ENCODE measurements at regions not wholly inside any gene's neighbourhood (a gene's known extent, or its start where the extent isn't known, plus 50 kb on each side); places are given as distances from the start of the nearest gene placed in this dataset.

- no peak overlapping the region for H3K4me3 ChIP-seq (ENCODE audit: low read depth, low read length)
- H3K9me3 ChIP-seq (ENCODE audit: severe bottlenecking): no peaks in the 10 kb centered on the region
- DNase-seq: no peak
- no peaks in the 10 kb centered on the region for H3K27me3 ChIP-seq (ENCODE audit: insufficient read depth, low read depth, severe bottlenecking)
- H3K27ac ChIP-seq: no peak overlapping the region
- H3K36me3 ChIP-seq: no peaks in the 10 kb centered on the region
- no peak for TF ChIP-seq CTCF (IDR thresholded peaks at IDR 0.05; ENCODE audit: low read depth, low read length)
Observed at GRCh38 chr12:107545737-107546353, 139.8 kb upstream of the PWP1 start.

GRCh38 chr12:107547389-107547788, 138.2 kb upstream of the PWP1 start:
- no peaks in the 10 kb centered on the region for H3K36me3 ChIP-seq
- H3K4me3 ChIP-seq (ENCODE audit: low read depth, low read length): no peak overlapping the region
- H3K27ac ChIP-seq: no peak overlapping the region
- DNase-seq: no peak
- H3K27me3 ChIP-seq (ENCODE audit: insufficient read depth, low read depth, severe bottlenecking): no peaks in the 10 kb centered on the region
- H3K9me3 ChIP-seq (ENCODE audit: severe bottlenecking): no peaks in the 10 kb centered on the region
- TF ChIP-seq CTCF (IDR thresholded peaks at IDR 0.05; ENCODE audit: low read depth, low read length): no peak

- H3K27me3 ChIP-seq (ENCODE audit: insufficient read depth, low read depth, severe bottlenecking): no peaks in the 10 kb centered on the region
- DNase-seq: no peak
- no peak overlapping the region for H3K4me3 ChIP-seq (ENCODE audit: low read depth, low read length)
- H3K36me3 ChIP-seq: no peaks in the 10 kb centered on the region
- no peak for TF ChIP-seq CTCF (IDR thresholded peaks at IDR 0.05; ENCODE audit: low read depth, low read length)
- H3K9me3 ChIP-seq (ENCODE audit: severe bottlenecking): no peaks in the 10 kb centered on the region
- no peak overlapping the region for H3K27ac ChIP-seq
Observed at GRCh38 chr12:107549651-107550480, 135.7 kb upstream of the PWP1 start.

- Histone ChIP-seq H3K9me3 (ENCODE audit: severe bottlenecking) (no peaks in the 10 kb centered on the region), H3K36me3 (no peaks in the 10 kb centered on the region), H3K4me3 (ENCODE audit: low read depth, low read length) (no peak overlapping the region), H3K27me3 (ENCODE audit: insufficient read depth, low read depth, severe bottlenecking) (no peaks in the 10 kb centered on the region), H3K27ac (no peak overlapping the region)
- no peak for TF ChIP-seq CTCF (IDR thresholded peaks at IDR 0.05; ENCODE audit: low read depth, low read length)
- no peak for DNase-seq
Observed at GRCh38 chr12:107551434-107551833, 134.2 kb upstream of the PWP1 start.

GRCh38 chr12:107552263-107552662, 133.3 kb upstream of the PWP1 start:
- DNase-seq: no peak
- no peak overlapping the region for H3K27ac ChIP-seq

More at GRCh38 chr12:107552263-107552662, 133.3 kb upstream of the PWP1 start:
- H3K9me3 ChIP-seq (ENCODE audit: severe bottlenecking): no peaks in the 10 kb centered on the region
- no peak overlapping the region for H3K4me3 ChIP-seq (ENCODE audit: low read depth, low read length)
- no peak for TF ChIP-seq CTCF (IDR thresholded peaks at IDR 0.05; ENCODE audit: low read depth, low read length)
- H3K36me3 ChIP-seq: no peaks in the 10 kb centered on the region
- no peaks in the 10 kb centered on the region for H3K27me3 ChIP-seq (ENCODE audit: insufficient read depth, low read depth, severe bottlenecking)

Measured in WERI-Rb-1 (cell line).